ENCODE measurements at regions not wholly inside any gene's neighbourhood (a gene's known extent, or its start where the extent isn't known, plus 50 kb on each side); places are given as distances from the start of the nearest gene placed in this dataset.
A peak's percentile ranks its signal among the peaks of the same experiment; 100 is the strongest.

GRCh38 chr2:45264227-45265225 is 255.3 kb upstream of the SIX2 start:
- ChIA-PET POLR2A (no interaction called here), CTCF (no interaction called here)
- H3K4me1 ChIP-seq (ENCODE audit: control insufficient read depth, insufficient read depth, low read length), result peaks cover 18% of the 10 kb centered on the region
- TF ChIP-seq PBX3 (CRISPR knock-in tag; IDR thresholded peaks at IDR 0.05) (no peak), ZNF48 (tag by site-specific recombination; IDR thresholded peaks at IDR 0.05) (no peak), ZEB2 (tag by site-specific recombination; IDR thresholded peaks at IDR 0.05) (no peak), REPIN1 (tag by site-specific recombination; IDR thresholded peaks at IDR 0.05; ENCODE audit: low read depth) (no peak), ZNF184 (tag by site-specific recombination; IDR thresholded peaks at IDR 0.05) (no peak), ZNF404 (tag by site-specific recombination; IDR thresholded peaks at IDR 0.05) (no peak), PRDM4 (tag by site-specific recombination; IDR thresholded peaks at IDR 0.05) (no peak), ZNF76 (tag by site-specific recombination; IDR thresholded peaks at IDR 0.05; ENCODE audit: borderline replicate concordance, low read depth) (no peak), ZNF280C (tag by site-specific recombination; IDR thresholded peaks at IDR 0.05) (no peak), ZNF366 (tag by site-specific recombination; conservative IDR thresholded peaks at IDR 0.05) (no peak), ZSCAN30 (tag by site-specific recombination; IDR thresholded peaks at IDR 0.05) (no peak), ZNF501 (tag by site-specific recombination; IDR thresholded peaks at IDR 0.05) (no peak), ZNF654 (tag by site-specific recombination; IDR thresholded peaks at IDR 0.05; ENCODE audit: low read depth) (no peak), ZNF624 (tag by site-specific recombination; IDR thresholded peaks at IDR 0.05) (no peak), ZFP69B (tag by site-specific recombination; IDR thresholded peaks at IDR 0.05) (no peak), ZNF791 (tag by site-specific recombination; IDR thresholded peaks at IDR 0.05) (no peak)
- no peak overlapping the region for H3K4me3 ChIP-seq (ENCODE audit: low read depth, low read length)
- no peaks in the 10 kb centered on the region for H3K36me3 ChIP-seq (ENCODE audit: control insufficient read depth in 2 of 2, insufficient read depth in 1 of 2, low read length in 2 of 2)
- no peaks in the 10 kb centered on the region for H3K9me3 ChIP-seq (ENCODE audit: control insufficient read depth, insufficient read depth, low read depth, low read length)
- H3K27ac ChIP-seq (ENCODE audit: extremely low read depth, low read depth, low read length), result no peak overlapping the region

- POLR2A ChIA-PET, result interaction anchor here (0.8 kb wide), 1 partner anchor 21 kb away, joined by 3 read pairs; no protein-coding TSS in a partner anchor
- Histone ChIP-seq H3K9me3 (ENCODE audit: control insufficient read depth, insufficient read depth, low read depth, low read length) (no peaks in the 10 kb centered on the region), H3K4me1 (ENCODE audit: control insufficient read depth, insufficient read depth, low read length) (peaks cover 31% of the 10 kb centered on the region), H3K4me3 (ENCODE audit: low read depth, low read length) (no peak overlapping the region), H3K36me3 (ENCODE audit: control insufficient read depth in 2 of 2, insufficient read depth in 1 of 2, low read length in 2 of 2) (no peaks in the 10 kb centered on the region), H3K27ac (ENCODE audit: extremely low read depth, low read depth, low read length) (no peak overlapping the region)
- CTCF ChIA-PET, result interaction anchor here (0.5 to 0.7 kb wide), 2 partner anchors 10 to 31 kb away, joined by 3 read pairs; no protein-coding TSS in a partner anchor
- TF ChIP-seq ZNF76 (tag by site-specific recombination; IDR thresholded peaks at IDR 0.05; ENCODE audit: borderline replicate concordance, low read depth), result no peak
- TF ChIP-seq ZBTB17 (tag by site-specific recombination; IDR thresholded peaks at IDR 0.05), result 0 out of 2 replicates have a peak, but pooled peaks have one; percentile 27
Measured at GRCh38 chr2:45263147-45263546, 253.9 kb upstream of the SIX2 start.
